ENCODE measurements at regions not wholly inside any gene's neighbourhood (a gene's known extent, or its start where the extent isn't known, plus 50 kb on each side); places are given as distances from the start of the nearest gene placed in this dataset.

GRCh38 chr13:33953781-33954180 lies 135.8 kb downstream of the RFC3 start:
- Histone ChIP-seq H3K4me1 (ENCODE audit: control insufficient read depth, insufficient read depth, low read length) (no peaks in the 10 kb centered on the region), H3K9me3 (ENCODE audit: control insufficient read depth, insufficient read depth, low read length) (no peaks in the 10 kb centered on the region), H3K4me3 (ENCODE audit: low read depth, low read length) (no peak overlapping the region), H3K9ac (ENCODE audit: low read depth, low read length) (no peak overlapping the region), H3K36me3 (ENCODE audit: control insufficient read depth, insufficient read depth, low read length) (no peaks in the 10 kb centered on the region), H3K27me3 (ENCODE audit: control insufficient read depth, insufficient read depth, low read length) (no peaks in the 10 kb centered on the region)

GRCh38 chr13:33956346-33956745 lies 138.4 kb downstream of the RFC3 start:
- H3K27me3 ChIP-seq (ENCODE audit: control insufficient read depth, insufficient read depth, low read length), result no peaks in the 10 kb centered on the region
- H3K4me1 ChIP-seq (ENCODE audit: control insufficient read depth, insufficient read depth, low read length), result no peaks in the 10 kb centered on the region
- no peaks in the 10 kb centered on the region for H3K9me3 ChIP-seq (ENCODE audit: control insufficient read depth, insufficient read depth, low read length)
- H3K4me3 ChIP-seq (ENCODE audit: low read depth, low read length), result no peak overlapping the region
- H3K36me3 ChIP-seq (ENCODE audit: control insufficient read depth, insufficient read depth, low read length), result no peaks in the 10 kb centered on the region
- no peak overlapping the region for H3K9ac ChIP-seq (ENCODE audit: low read depth, low read length)

GRCh38 chr13:33957497-33957905 lies 139.6 kb downstream of the RFC3 start:
- no peak overlapping the region for H3K9ac ChIP-seq (ENCODE audit: low read depth, low read length)
- H3K4me3 ChIP-seq (ENCODE audit: low read depth, low read length), result no peak overlapping the region
- H3K9me3 ChIP-seq (ENCODE audit: control insufficient read depth, insufficient read depth, low read length), result no peaks in the 10 kb centered on the region
- no peaks in the 10 kb centered on the region for H3K4me1 ChIP-seq (ENCODE audit: control insufficient read depth, insufficient read depth, low read length)
- no peaks in the 10 kb centered on the region for H3K27me3 ChIP-seq (ENCODE audit: control insufficient read depth, insufficient read depth, low read length)
- H3K36me3 ChIP-seq (ENCODE audit: control insufficient read depth, insufficient read depth, low read length), result no peaks in the 10 kb centered on the region

GRCh38 chr13:33958964-33959363 lies 141.0 kb downstream of the RFC3 start:
- Histone ChIP-seq H3K27me3 (ENCODE audit: control insufficient read depth, insufficient read depth, low read length) (no peaks in the 10 kb centered on the region), H3K4me3 (ENCODE audit: low read depth, low read length) (no peak overlapping the region), H3K4me1 (ENCODE audit: control insufficient read depth, insufficient read depth, low read length) (no peaks in the 10 kb centered on the region), H3K9me3 (ENCODE audit: control insufficient read depth, insufficient read depth, low read length) (no peaks in the 10 kb centered on the region), H3K9ac (ENCODE audit: low read depth, low read length) (no peak overlapping the region), H3K36me3 (ENCODE audit: control insufficient read depth, insufficient read depth, low read length) (no peaks in the 10 kb centered on the region)

GRCh38 chr13:33963134-33963533 lies 145.2 kb downstream of the RFC3 start:
- no peaks in the 10 kb centered on the region for H3K36me3 ChIP-seq (ENCODE audit: control insufficient read depth, insufficient read depth, low read length)
- H3K4me1 ChIP-seq (ENCODE audit: control insufficient read depth, insufficient read depth, low read length), result no peaks in the 10 kb centered on the region
- no peak overlapping the region for H3K4me3 ChIP-seq (ENCODE audit: low read depth, low read length)
- no peaks in the 10 kb centered on the region for H3K9me3 ChIP-seq (ENCODE audit: control insufficient read depth, insufficient read depth, low read length)
- H3K9ac ChIP-seq (ENCODE audit: low read depth, low read length), result no peak overlapping the region
- H3K27me3 ChIP-seq (ENCODE audit: control insufficient read depth, insufficient read depth, low read length), result no peaks in the 10 kb centered on the region

GRCh38 chr13:33963895-33964294 lies 145.9 kb downstream of the RFC3 start:
- Histone ChIP-seq H3K4me1 (ENCODE audit: control insufficient read depth, insufficient read depth, low read length) (no peaks in the 10 kb centered on the region), H3K9me3 (ENCODE audit: control insufficient read depth, insufficient read depth, low read length) (no peaks in the 10 kb centered on the region), H3K9ac (ENCODE audit: low read depth, low read length) (no peak overlapping the region), H3K27me3 (ENCODE audit: control insufficient read depth, insufficient read depth, low read length) (no peaks in the 10 kb centered on the region), H3K4me3 (ENCODE audit: low read depth, low read length) (no peak overlapping the region), H3K36me3 (ENCODE audit: control insufficient read depth, insufficient read depth, low read length) (no peaks in the 10 kb centered on the region)

GRCh38 chr13:33968520-33969507 lies 150.9 kb downstream of the RFC3 start:
- Histone ChIP-seq H3K9ac (ENCODE audit: low read depth, low read length) (no peak overlapping the region), H3K4me3 (ENCODE audit: low read depth, low read length) (no peak overlapping the region), H3K9me3 (ENCODE audit: control insufficient read depth, insufficient read depth, low read length) (no peaks in the 10 kb centered on the region), H3K4me1 (ENCODE audit: control insufficient read depth, insufficient read depth, low read length) (no peaks in the 10 kb centered on the region), H3K27me3 (ENCODE audit: control insufficient read depth, insufficient read depth, low read length) (no peaks in the 10 kb centered on the region), H3K36me3 (ENCODE audit: control insufficient read depth, insufficient read depth, low read length) (no peaks in the 10 kb centered on the region)

GRCh38 chr13:33970746-33971561 lies 153.0 kb downstream of the RFC3 start:
- Histone ChIP-seq H3K27me3 (ENCODE audit: control insufficient read depth, insufficient read depth, low read length) (no peaks in the 10 kb centered on the region), H3K4me3 (ENCODE audit: low read depth, low read length) (no peak overlapping the region), H3K36me3 (ENCODE audit: control insufficient read depth, insufficient read depth, low read length) (no peaks in the 10 kb centered on the region), H3K9me3 (ENCODE audit: control insufficient read depth, insufficient read depth, low read length) (no peaks in the 10 kb centered on the region), H3K4me1 (ENCODE audit: control insufficient read depth, insufficient read depth, low read length) (no peaks in the 10 kb centered on the region), H3K9ac (ENCODE audit: low read depth, low read length) (no peak overlapping the region)

- Histone ChIP-seq H3K4me1 (ENCODE audit: control insufficient read depth, insufficient read depth, low read length) (no peaks in the 10 kb centered on the region), H3K27me3 (ENCODE audit: control insufficient read depth, insufficient read depth, low read length) (no peaks in the 10 kb centered on the region), H3K9ac (ENCODE audit: low read depth, low read length) (no peak overlapping the region), H3K9me3 (ENCODE audit: control insufficient read depth, insufficient read depth, low read length) (no peaks in the 10 kb centered on the region), H3K4me3 (ENCODE audit: low read depth, low read length) (no peak overlapping the region), H3K36me3 (ENCODE audit: control insufficient read depth, insufficient read depth, low read length) (no peaks in the 10 kb centered on the region)
Measured at GRCh38 chr13:33971562-33971819, 153.5 kb downstream of the RFC3 start.

- Histone ChIP-seq H3K27me3 (ENCODE audit: control insufficient read depth, insufficient read depth, low read length) (no peaks in the 10 kb centered on the region), H3K36me3 (ENCODE audit: control insufficient read depth, insufficient read depth, low read length) (no peaks in the 10 kb centered on the region), H3K4me3 (ENCODE audit: low read depth, low read length) (no peak overlapping the region), H3K4me1 (ENCODE audit: control insufficient read depth, insufficient read depth, low read length) (no peaks in the 10 kb centered on the region), H3K9ac (ENCODE audit: low read depth, low read length) (no peak overlapping the region), H3K9me3 (ENCODE audit: control insufficient read depth, insufficient read depth, low read length) (no peaks in the 10 kb centered on the region)
Measured at GRCh38 chr13:33973194-33973593, 155.2 kb downstream of the RFC3 start.

- Histone ChIP-seq H3K4me3 (ENCODE audit: low read depth, low read length) (no peak overlapping the region), H3K9ac (ENCODE audit: low read depth, low read length) (no peak overlapping the region), H3K4me1 (ENCODE audit: control insufficient read depth, insufficient read depth, low read length) (no peaks in the 10 kb centered on the region), H3K36me3 (ENCODE audit: control insufficient read depth, insufficient read depth, low read length) (no peaks in the 10 kb centered on the region), H3K9me3 (ENCODE audit: control insufficient read depth, insufficient read depth, low read length) (no peaks in the 10 kb centered on the region), H3K27me3 (ENCODE audit: control insufficient read depth, insufficient read depth, low read length) (no peaks in the 10 kb centered on the region)
Measured at GRCh38 chr13:33976965-33977364, 159.0 kb downstream of the RFC3 start.

- no peak overlapping the region for H3K9ac ChIP-seq (ENCODE audit: low read depth, low read length)
Measured at GRCh38 chr13:33978653-33979052, 160.7 kb downstream of the RFC3 start.

More at GRCh38 chr13:33978653-33979052, 160.7 kb downstream of the RFC3 start:
- Histone ChIP-seq H3K36me3 (ENCODE audit: control insufficient read depth, insufficient read depth, low read length) (no peaks in the 10 kb centered on the region), H3K9me3 (ENCODE audit: control insufficient read depth, insufficient read depth, low read length) (no peaks in the 10 kb centered on the region), H3K27me3 (ENCODE audit: control insufficient read depth, insufficient read depth, low read length) (no peaks in the 10 kb centered on the region), H3K4me1 (ENCODE audit: control insufficient read depth, insufficient read depth, low read length) (no peaks in the 10 kb centered on the region), H3K4me3 (ENCODE audit: low read depth, low read length) (no peak overlapping the region)
